Kidney epithelial cell (primary cell): ENCODE measurements at regions not wholly inside any gene's neighbourhood (a gene's known extent, or its start where the extent isn't known, plus 50 kb on each side); places are given as distances from the start of the nearest gene placed in this dataset.

ENCODE experiments used
- DNase-seq: peaks from one replicate; pipeline ENCODE4 v3.0.0-alpha.2; 2010; ENCODE audit warnings: low read depth
- H3K27me3 ChIP-seq: 2 replicates; pipeline ENCODE4 v1.6.0; 2011; ENCODE audit warnings: low read length; ENCODE audit not compliant: control insufficient read depth, insufficient read depth
- H3K36me3 ChIP-seq: 2 replicates; pipeline ENCODE4 v1.5.1; 2011; ENCODE audit warnings: low read length; ENCODE audit not compliant: control insufficient read depth, insufficient read depth
- H3K4me3 ChIP-seq: 2 replicates; pipeline ENCODE4 v1.5.1; 2011; ENCODE audit warnings: low read depth, mild to moderate bottlenecking, control low read depth, low read length
- CTCF ChIP-seq: IDR thresholded peaks from 2 replicates; pipeline ENCODE4 v1.5.1; 2011; ENCODE audit warnings: mild to moderate bottlenecking, moderate library complexity, low read length, control low read depth, inconsistent platforms; ENCODE audit not compliant: insufficient read depth, poor library complexity, severe bottlenecking

- Histone ChIP-seq H3K27me3 (no peaks in the 10 kb centered on the region), H3K36me3 (no peaks in the 10 kb centered on the region), H3K4me3 (no peak overlapping the region)
- no peak for DNase-seq
- no peak for TF ChIP-seq CTCF
Observed at GRCh38 chr9:532707-533106, 308.8 kb upstream of the DMRT1 start.

GRCh38 chr9:534886-535285, 306.6 kb upstream of the DMRT1 start:
- TF ChIP-seq CTCF, result no peak
- no peaks in the 10 kb centered on the region for H3K27me3 ChIP-seq
- DNase-seq, result no peak

GRCh38 chr9:535356-535755, 306.1 kb upstream of the DMRT1 start:
- Histone ChIP-seq H3K36me3 (no peaks in the 10 kb centered on the region), H3K4me3 (no peak overlapping the region), H3K27me3 (no peaks in the 10 kb centered on the region)
- no peak for DNase-seq
- TF ChIP-seq CTCF, result no peak

More at GRCh38 chr9:534886-535285, 306.6 kb upstream of the DMRT1 start:
- Histone ChIP-seq H3K36me3 (no peaks in the 10 kb centered on the region), H3K4me3 (no peak overlapping the region)

- TF ChIP-seq CTCF, result no peak
- Histone ChIP-seq H3K4me3 (no peak overlapping the region), H3K36me3 (no peaks in the 10 kb centered on the region), H3K27me3 (no peaks in the 10 kb centered on the region)
- no peak for DNase-seq
Observed at GRCh38 chr9:536597-537511, 304.6 kb upstream of the DMRT1 start.

GRCh38 chr9:543478-543877, 298.0 kb upstream of the DMRT1 start:
- TF ChIP-seq CTCF, result no peak

GRCh38 chr9:545480-545879, 296.0 kb upstream of the DMRT1 start:
- no peaks in the 10 kb centered on the region for H3K36me3 ChIP-seq
- no peak for TF ChIP-seq CTCF
- no peak for DNase-seq
- H3K27me3 ChIP-seq, result no peaks in the 10 kb centered on the region
- H3K4me3 ChIP-seq, result no peak overlapping the region

More at GRCh38 chr9:543478-543877, 298.0 kb upstream of the DMRT1 start:
- no peak for DNase-seq
- no peaks in the 10 kb centered on the region for H3K27me3 ChIP-seq
- H3K4me3 ChIP-seq, result no peak overlapping the region
- no peaks in the 10 kb centered on the region for H3K36me3 ChIP-seq
